Fibroblast of skin of scalp (primary cell): ENCODE measurements at regions not wholly inside any gene's neighbourhood (a gene's known extent, or its start where the extent isn't known, plus 50 kb on each side); places are given as distances from the start of the nearest gene placed in this dataset.
"Not testable (repeated sequence)": the region's sequence is repeated elsewhere in the genome, so short reads cannot be mapped to it uniquely, and the experiment has no call there.

Source experiments
- DNase-seq: peaks from one replicate; pipeline ENCODE4 v3.0.0-alpha.2; 2013

DNA sequence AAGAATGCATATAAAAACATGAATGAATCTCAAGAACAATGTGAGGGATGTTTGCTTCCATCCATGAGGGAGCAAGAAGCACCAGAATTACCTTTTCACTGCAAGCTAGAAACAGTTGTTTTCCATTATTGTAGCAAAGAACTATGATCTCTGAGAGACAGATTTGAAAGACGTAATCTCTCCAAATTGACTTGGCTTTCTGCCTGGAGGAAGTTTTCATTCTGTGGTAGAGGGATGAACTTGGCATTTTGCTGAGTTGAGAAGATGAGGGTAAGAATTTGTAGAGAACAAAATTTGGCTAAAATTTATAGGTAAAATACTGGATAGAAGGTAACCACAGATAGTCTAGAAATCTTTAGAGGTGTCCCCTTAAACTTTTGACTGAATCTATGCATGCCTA lies 496.8 kb downstream of the TDRD3 start:
- DNase-seq: no peak

DNA sequence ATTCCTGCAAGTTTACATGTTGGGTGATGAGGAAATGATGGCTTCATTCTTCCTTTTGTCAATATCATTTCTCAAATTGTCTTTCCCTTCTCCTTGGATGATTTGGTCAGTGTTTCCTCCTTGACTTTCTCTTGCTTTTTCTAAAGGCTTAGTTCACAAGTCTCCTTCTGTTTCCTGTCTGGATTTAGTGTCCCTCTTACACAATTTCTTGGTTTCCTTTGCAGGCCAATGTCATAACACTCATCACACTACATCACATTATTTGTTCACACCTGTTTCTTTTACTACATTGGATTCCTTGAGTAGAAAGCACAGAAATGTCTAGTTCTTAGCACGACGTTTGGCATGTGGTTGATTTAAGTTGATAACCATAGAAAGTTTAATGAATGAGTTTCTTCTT lies 490.7 kb downstream of the TDRD3 start:
- no peak for DNase-seq

DNA sequence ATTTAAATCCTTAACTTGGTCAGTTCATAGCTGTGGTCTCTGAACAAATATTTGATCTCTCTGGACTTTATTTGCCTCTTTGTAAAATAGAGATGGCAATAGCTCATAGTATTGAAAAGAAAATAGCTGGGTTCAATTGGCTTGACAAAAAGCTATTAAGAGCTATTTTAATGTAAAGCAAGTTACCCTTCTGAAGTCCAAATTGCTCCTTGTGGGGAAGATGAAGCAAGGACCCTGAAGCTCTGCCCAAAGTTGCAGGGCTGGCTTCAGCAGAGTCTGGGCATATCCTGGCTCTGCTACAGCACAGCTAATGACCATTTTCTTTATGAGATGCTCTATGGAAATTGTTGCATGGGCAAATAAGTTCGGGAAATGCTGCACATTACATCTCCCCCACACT lies 484.5 kb downstream of the TDRD3 start:
- DNase-seq: no peak

DNA sequence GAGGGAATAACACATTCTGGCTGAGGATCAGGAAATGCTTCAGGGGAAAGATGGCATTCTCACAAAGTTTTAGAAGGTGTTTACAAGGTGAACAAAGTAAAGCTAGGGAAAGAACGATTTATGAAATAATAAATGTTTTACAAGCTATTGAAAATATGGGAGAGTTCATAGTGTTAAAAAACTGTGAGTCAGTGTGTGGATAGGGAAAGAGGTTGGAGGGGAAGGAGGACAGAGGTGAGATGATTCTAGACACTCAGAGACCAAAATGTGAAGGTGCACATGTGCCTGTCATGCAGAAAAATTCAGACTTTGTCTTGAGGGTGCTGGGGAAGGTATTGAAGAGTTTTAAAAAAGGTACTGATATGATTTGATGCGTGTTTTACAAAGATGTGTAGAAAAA lies 476.1 kb downstream of the TDRD3 start:
- DNase-seq: no peak

DNA sequence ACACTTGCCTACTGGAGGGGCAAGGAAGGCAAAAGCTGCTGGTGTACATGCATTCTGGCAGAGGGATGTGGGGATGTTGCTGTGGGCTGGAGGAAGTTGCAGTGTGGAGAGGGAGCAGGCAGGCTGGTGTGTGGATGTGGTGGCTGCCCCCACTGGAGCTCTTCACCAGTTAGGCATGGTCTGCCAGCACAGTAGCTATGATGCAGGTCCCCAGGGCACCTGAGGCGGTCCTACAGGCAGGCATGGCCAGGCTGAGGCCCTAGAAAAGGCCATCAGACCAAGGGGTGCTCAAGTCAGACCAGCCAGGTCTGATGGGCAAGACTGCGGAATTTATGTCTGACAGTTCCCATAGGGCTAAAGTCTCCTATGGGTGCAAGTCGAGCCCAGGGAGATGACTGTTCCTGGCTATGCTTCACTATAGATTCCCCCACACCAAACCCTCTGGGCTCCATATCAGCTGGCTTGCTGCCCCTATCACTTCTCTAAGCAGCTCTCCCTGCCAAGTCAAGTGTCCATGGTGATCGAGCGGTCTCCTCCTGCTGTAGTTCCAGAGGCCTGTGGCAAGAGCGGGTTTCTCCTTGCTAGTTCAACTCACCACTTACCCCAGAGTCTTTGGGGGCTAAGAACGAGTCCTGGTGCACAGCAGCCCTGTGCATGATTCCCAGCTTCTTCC lies 473.1 kb downstream of the TDRD3 start:
- no peak for DNase-seq

DNA sequence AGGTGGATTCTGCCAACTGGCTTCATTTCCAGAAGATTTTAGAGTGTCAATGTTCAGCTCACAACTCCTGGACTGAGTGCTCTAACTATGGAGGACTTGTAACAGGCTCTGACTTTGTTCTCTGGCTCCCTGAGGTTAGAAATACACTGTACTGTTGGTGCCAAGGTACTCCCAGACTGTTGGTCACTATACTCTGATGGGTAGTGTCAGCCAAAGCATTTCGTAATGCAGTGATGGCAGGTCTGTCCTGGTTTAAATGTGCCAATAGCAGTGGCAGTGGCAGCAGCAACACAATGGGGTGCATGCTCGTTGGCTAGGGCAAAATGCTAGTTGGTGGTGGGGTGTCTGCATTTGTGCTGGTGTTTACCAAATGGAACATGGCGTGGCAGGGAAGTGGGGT lies 472.2 kb downstream of the TDRD3 start:
- DNase-seq: no peak

DNA sequence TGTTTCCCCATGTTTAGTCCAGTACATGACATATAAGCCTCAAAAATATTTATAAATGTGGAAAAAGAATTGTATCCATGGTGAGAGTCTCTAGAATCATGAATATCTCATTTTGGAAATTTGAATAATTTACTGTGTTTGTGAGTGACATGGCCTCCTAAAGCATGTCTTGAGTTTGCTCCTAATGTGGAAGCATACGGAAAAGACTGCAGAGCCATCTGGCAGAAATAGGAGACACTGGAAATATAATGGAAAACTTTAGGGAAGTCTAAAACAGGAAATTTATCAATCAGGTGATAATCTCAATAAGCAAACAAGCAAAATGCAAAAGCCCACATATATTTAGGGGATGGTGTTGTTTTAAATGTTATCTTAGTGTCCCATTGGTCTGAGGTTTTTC lies 465.0 kb downstream of the TDRD3 start:
- no peak for DNase-seq

DNA sequence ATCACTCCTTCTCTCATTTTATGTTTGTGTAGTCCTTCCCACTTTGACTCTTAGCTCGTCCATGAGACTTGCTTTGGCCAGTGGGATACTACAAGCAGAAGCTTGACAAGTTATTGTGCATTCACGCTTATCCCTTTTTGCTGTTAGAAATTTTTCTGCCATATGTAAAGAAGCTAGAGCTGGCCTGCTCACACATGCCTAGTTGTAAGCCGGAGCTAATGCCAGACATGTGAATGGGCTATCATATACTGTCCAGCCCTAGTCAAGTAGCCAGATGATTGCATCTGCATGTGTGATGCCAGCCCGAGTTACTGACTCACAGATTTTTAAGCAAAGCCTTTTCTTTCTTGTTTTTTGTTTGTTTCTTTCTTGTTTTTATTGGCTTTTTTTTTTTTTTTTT lies 460.7 kb downstream of the TDRD3 start:
- DNase-seq: no peak

DNA sequence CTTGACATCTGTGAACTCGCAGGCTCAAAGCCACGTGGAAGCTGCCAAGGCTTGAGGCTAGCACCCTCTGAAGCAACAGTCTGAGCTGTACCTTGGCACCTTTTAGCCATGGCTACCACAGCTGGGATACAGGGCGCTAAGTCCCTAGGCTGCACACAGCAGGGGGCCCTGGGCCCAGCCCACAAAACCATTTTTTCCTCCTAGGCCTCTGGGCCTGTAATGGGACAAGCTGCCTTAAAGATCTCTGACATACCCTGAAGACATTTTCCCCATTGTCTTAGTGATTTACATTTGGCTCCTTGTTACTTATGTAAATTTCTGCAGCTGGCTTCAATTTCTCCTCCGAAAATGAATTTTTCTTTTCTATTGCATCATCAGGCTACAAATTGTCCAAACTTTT lies 455.9 kb downstream of the TDRD3 start:
- DNase-seq: no peak

DNA sequence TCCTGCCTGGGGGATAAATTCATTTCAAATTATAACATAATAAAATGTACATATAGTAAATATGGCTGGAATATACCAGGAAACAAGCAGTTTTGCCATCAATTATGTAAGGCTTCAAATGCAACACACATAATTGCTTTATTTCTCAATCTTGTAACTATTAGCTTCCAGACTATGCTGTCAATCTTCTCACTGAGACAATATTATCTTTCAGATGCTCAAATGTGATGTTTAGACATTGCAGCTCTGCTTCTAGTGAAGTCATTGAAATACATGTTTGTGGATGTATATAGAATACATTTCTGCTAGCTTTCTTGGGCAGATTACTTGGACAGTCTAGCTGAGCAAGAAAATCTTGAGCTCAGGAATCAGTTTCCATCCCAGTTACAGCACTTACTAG lies 454.4 kb downstream of the TDRD3 start:
- no peak for DNase-seq

DNA sequence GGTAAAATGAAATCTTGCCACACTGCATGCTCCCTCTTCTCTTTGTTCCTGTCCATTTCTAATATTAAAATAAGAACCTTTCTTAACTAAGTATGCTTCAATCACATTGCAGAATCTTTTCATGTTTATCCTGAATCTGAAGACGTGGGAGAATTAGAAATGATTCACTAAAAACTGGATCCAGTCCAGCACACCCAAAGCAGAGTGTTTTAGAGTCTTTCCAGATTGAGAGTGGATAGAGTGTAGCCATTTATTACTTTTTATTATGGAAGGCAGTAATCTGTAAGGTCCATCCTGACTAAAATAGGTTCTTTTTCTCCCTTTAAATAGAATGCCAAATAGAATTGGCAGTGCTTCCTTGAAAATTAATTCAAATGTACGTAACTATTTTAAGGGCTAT lies 453.5 kb downstream of the TDRD3 start:
- DNase-seq: no peak

DNA sequence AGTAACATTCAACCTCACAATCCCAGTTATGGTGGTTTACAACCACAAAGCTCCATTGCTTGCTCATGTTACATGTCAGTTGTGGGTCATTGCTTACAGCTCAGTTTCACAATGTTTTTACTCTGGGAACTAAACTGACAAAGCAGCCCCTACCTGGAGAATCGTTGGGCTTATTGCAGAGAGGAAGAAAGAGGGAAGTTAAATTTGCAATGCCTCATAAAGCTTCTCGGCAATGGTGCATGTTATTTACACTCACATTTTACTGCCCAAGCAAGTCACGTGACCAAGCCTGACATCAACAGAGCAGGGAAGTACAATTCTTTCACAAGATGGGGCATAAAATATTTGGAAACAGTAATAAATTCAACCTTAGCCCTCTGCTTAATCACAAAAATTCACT lies 441.6 kb downstream of the TDRD3 start:
- no peak for DNase-seq

DNA sequence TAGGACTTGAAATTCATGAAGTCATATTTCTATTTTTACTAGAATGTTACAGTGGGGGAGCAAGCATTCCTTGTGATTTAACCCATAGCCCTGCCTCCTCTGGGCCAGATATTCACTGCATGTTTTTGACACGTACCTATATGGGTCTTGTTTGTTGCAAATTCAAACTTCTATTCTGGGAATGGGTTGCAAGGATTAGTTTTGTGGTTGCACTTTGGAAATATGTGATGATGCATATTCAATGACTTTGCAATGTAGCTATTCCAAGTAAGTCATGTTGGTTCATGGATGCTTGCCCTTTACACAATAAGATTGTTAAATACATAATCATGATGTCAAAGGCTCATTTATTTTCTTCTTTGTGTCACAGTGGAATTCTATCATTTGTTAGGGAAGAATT lies 440.8 kb downstream of the TDRD3 start:
- peak; percentile 29 for DNase-seq

DNA sequence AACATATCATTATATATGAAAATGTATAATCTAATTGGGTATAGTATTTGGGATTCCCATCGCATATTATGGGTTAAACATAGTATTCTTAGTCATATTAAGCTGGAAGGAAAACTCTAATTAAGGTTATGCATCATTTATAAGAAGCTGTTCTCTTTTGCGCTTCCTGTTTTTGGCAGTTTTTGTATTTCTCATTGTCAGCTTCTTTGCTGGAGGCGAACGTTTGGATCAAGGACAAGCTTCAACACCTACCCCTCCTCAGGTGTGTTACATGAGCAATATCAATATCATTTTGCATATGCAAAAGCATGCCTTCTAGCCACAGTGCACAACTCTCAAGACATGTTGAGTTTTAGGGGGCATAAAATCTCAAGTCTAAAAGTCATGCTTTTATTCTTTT lies 439.8 kb downstream of the TDRD3 start:
- DNase-seq: no peak

DNA sequence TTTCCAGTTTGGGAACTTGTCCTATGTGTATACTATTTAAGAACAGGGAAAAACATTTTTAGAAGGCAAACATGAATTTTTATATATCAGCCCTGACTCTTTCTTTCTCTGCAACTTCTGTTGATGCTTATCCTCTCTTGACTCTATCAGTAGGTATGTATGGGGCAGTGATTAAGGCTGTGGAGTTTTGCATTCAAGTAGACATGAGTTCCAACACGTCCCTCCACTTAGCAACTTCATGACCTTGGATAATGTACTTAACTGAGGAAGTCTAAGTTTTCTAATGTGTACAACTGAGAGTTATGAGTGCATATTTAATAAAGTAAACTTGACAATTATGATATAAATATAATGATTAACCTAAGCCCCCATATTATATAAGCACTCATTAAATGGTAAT lies 414.6 kb downstream of the TDRD3 start:
- DNase-seq: no peak

DNA sequence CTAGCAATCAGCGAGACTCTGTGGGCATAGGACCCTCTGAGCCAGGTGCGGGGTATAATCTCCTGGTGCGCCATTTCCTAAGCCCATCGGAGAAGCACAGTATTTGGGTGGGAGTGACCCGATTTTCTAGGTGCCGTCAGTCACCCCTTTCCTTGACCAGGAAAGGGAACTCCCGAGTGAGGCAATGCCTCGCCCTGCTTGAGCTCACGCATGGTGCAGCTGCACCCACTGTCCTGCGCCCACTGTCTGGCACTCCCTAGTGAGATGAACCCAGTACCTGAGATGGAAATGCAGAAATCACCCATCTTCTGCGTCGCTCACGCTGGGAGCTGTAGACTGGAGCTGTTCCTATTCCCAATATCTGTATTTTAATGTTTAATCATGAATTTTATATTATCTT lies 408.6 kb downstream of the TDRD3 start:
- not testable (repeated sequence) for DNase-seq

DNA sequence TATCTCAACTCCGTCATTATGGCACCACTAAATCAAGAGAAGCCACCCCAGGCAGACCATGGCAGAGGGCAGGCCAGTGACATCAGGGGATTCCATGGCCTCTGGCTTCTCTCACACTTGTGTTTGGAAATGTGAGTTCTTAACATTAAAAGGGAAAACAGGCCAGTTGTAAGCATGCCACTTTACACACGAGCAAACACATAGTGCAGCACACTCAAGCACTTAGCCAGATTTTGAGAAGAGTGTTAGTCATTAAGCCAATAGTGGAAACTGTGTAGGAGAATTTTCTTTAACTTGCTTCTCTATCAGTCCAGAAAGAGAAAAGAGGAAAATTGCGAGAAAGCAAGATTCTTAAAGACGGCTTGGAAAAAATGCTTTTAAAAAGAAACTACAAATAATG lies 401.5 kb downstream of the TDRD3 start:
- no peak for DNase-seq

DNA sequence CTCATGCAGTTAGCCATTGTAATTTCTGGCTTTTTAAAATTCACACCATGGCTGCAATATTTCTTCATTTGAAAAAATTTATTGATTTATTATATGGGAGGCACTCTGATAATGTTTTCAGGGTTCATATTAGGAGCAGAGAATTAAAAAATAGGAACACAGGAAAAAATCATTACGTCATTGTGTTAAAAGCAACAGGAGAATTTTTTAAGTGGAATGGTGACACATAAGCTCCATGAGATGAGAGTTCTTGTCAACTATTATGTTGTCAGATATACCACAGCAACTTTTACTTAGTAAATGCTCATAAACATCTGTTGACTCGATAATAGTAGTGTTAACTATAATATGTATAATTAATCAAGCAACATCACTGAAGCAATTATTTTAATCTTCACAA lies 400.1 kb downstream of the TDRD3 start:
- DNase-seq: no peak

DNA sequence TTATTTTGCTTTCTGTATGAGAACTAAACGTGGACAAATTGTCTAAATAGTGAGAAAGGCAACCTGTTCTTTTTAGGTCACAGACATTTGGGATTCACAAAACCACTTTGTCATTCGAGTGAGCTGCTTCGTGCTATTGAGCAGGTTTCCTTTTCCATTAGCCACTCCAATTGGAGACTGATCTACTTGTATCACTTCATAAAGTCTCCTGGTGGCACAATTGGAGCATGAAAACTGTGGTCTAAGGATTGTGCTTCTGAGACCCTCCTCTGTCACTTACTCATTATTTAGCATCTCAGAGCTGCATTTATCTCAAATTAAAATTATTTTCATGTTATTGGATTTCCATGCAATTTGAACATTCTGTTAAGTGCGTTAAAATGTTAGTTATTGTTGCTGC lies 397.7 kb downstream of the TDRD3 start:
- no peak for DNase-seq

DNA sequence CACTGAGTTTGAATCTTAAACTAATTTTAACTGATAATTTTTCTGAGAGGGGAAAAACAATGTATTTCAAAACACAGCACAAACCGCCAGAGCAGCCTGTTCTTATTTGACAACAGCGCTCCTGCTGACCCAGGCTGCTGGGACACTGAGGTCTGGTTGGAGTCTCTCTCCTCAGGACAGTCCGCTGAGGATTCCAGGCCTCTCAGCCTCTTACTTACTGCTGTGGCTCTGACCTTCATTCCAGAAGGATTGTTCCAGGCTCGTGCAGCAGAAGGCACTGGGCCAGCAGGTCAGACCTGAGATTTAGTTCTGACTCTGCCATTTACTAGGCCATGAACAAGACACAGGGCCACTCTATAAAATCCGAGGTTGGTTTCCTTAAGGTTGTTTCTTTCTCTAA lies 393.6 kb downstream of the TDRD3 start:
- no peak for DNase-seq

DNA sequence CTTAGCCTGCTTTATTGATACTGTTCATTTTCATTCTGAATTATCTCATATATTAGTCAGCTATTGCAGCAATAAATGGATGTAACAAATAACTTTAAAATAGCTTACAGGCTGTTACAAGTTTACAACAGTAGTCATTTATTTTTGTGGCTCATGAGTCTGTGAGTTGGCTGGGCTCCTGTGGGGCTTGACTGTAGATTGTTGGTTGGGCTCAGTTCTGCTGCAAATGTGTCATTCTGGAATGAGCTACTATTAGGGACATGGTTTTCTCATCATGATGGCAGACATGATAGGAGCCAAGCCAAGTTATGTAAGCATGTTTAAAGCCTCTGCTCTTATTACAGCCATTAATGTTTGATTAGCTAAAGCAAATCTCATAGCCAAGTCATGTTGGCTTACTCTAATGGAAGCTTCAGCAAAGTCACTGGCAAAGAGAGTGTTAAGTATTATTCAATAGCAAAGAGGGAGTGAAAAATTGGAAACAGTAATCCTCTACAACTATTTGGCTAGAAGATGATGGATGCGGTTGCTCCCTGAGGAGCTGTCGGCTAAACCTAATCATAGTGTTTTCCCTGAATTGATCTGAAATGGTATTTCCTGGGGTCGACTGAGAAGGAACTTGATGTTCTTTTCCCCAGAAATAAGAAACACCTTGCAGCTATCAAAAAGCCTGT lies 391.3 kb downstream of the TDRD3 start:
- DNase-seq: peak; percentile 9

DNA sequence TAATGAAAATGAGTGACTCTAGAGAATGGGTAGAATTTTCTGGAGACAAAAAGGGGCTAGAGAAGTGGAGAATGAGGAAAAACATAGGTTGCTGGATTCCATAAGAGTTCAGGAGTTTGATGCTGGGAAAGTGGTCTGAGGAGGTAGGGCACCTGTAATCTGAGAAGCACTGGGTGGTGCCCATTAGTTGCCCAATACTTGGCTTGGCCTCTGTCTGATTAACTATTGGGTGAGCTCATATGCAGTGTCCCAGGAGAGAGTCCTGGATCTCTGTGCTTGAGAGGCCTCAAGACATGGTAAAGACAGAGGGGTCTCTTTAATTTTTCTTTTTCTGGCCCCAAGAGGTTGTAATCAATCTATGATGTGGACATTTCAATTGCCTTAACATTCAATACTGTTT lies 390.1 kb downstream of the TDRD3 start:
- no peak for DNase-seq

DNA sequence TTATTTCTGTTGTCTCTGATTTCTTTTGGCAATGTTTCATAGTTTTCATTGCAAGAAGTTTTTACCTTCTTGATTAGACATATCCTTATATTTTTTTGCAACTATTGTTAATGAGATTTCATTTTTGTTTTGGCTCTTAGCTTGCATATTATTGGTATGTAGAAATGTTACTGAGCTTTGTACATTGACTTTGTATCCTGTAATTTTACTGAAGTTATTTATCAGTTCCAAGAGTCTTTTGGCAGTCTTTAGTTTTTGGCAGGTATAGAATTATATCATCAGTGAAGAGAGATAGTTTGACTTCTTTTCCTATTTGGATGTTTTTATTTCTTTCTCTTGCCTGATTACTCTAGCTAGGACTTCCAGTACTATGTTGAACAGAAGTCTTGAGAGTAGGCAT lies 375.7 kb downstream of the TDRD3 start:
- no peak for DNase-seq

DNA sequence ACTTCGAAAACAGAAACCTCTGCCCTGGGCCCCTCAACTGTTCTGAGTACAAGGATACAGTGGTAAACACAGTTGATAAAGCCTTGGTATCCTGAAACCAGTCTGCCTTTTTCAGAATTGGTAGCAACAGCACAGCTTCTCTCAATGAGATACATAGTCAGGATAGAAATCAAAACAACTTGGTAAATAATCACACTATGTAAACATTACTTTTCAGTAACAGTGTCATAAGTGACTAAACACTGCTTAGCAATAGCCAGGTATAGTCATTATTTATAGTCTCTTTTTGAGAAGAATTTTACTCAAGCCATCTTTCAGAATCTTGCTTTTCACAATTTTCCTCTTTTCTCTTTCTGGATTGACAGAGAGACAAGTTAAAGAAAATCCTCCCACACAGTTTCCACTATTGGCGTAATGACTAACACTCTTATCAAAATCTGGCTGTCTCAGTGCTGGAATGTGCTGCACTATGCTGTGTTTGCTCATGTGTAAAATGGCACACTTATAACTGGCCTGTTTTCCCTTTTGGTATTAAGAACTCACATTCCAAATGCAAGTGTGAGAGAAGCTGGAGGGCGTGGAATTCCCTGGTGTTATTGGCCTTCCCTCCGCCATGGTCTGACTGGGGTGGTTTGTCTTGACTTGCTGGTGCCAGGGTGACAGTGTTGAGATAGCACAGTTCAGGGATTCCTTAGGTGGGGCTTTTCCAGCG lies 368.8 kb downstream of the TDRD3 start:
- peak; percentile 3 for DNase-seq
